Panc1 (cell line): ENCODE measurements at regions not wholly inside any gene's neighbourhood (a gene's known extent, or its start where the extent isn't known, plus 50 kb on each side); places are given as distances from the start of the nearest gene placed in this dataset.
"Not testable (repeated sequence)": the region's sequence is repeated elsewhere in the genome, so short reads cannot be mapped to it uniquely, and the experiment has no call there.

Experiments used
- ATAC-seq: fragments of 200-7000 bp; cut with Tn5 transposase; 2 replicates; pipeline ENCODE4 v1.9.1; 2020; ENCODE audit warnings: mild to moderate bottlenecking, moderate library complexity
- BruUV-seq: library from RNA; stranded (reverse); fragments of 400-500 nt; replicated peaks from 2 replicates; lab custom pipeline; 2021; lab: Mats Ljungman, UMichigan
- CTCF ChIA-PET: fragments of 300-600 bp; sonication (Branson Sonifier 250); formaldehyde crosslinking; loops from one replicate; lab custom pipeline; 2022; ENCODE audit warnings: antibody characterized with exemption; lab: Charles Lee
- POLR2A ChIA-PET: fragments of 300-600 bp; sonication (Branson Sonifier 250); formaldehyde crosslinking; loops from one replicate; lab custom pipeline; 2022; ENCODE audit warnings: antibody characterized with exemption; lab: Charles Lee
- DNase-seq: peaks from one replicate; pipeline ENCODE4 v3.0.0-alpha.2; 2010; ENCODE audit warnings: low read depth, low spot score
- H3K27ac ChIP-seq: 2 replicates; pipeline ENCODE4 v1.5.1; 2011; ENCODE audit warnings: mild to moderate bottlenecking, low read length, inconsistent platforms
- H3K27me3 ChIP-seq: fragments of 200-500 bp; sonication (Bioruptor generic); 2 replicates; pipeline ENCODE4 v1.6.0; 2014; ENCODE audit warnings: low read length, inconsistent platforms; ENCODE audit not compliant: control insufficient read depth, insufficient read depth
- H3K36me3 ChIP-seq: fragments of 200-500 bp; sonication (Bioruptor generic); 2 replicates; pipeline ENCODE4 v1.5.1; 2014; ENCODE audit warnings: inconsistent platforms, mild to moderate bottlenecking, low read length, moderate library complexity; ENCODE audit not compliant: control insufficient read depth, insufficient read depth
- H3K4me1 ChIP-seq: 2 replicates; pipeline ENCODE4 v1.5.1; 2011; ENCODE audit warnings: inconsistent platforms, mild to moderate bottlenecking, low read length, moderate library complexity; ENCODE audit not compliant: control insufficient read depth, insufficient read depth
- H3K4me3 ChIP-seq, 2 experiments: 2 replicates each; pipeline ENCODE4 v1.5.1; 2011 to 2012; ENCODE audit warnings: low read depth in 2 of 2, low read length in 2 of 2, mild to moderate bottlenecking in 2 of 2, inconsistent platforms in 1 of 2, moderate library complexity in 1 of 2
- H3K9me3 ChIP-seq: fragments of 200-500 bp; sonication (Bioruptor generic); 2 replicates; pipeline ENCODE4 v1.5.1; 2014; ENCODE audit warnings: low read depth, mild to moderate bottlenecking, inconsistent platforms, low read length, moderate library complexity; ENCODE audit not compliant: control insufficient read depth, insufficient read depth
- CTCF ChIP-seq: fragments of 450-650 bp; IDR thresholded peaks from 2 replicates; pipeline ENCODE4 v1.5.1; 2017; ENCODE audit warnings: mild to moderate bottlenecking
- POLR2AphosphoS5 ChIP-seq: IDR thresholded peaks from 2 replicates; pipeline ENCODE4 v1.6.1; 2012; ENCODE audit warnings: mild to moderate bottlenecking, low read depth, low read length, moderate library complexity
- REST ChIP-seq, 2 experiments: IDR thresholded peaks; 2 replicates each; pipeline ENCODE4 v1.6.1; 2011 to 2012; ENCODE audit warnings: low read depth in 2 of 2, control low read depth in 1 of 2, low read length in 1 of 2, mild to moderate bottlenecking in 1 of 2, moderate library complexity in 1 of 2; ENCODE audit not compliant: insufficient read depth in 1 of 2
- SIN3A ChIP-seq: IDR thresholded peaks from 2 replicates; pipeline ENCODE4 v1.6.1; 2012; ENCODE audit warnings: low read depth, mild to moderate bottlenecking, low read length, moderate library complexity, borderline replicate concordance; ENCODE audit not compliant: insufficient read depth
- TCF7L2 ChIP-seq: IDR thresholded peaks from 2 replicates; pipeline ENCODE4 v1.6.1; 2011; ENCODE audit warnings: mild to moderate bottlenecking, low read depth, low read length, inconsistent platforms
- in situ Hi-C: cut with HindIII; loops from 2 replicates; pipeline ENCODE4 v1.10.0; 2016; ENCODE audit warnings: low sequenced_read_pairs, low pct_unique_long_range_greater_than_20kb
- intact Hi-C: fragments of 100-400 bp; cut with micrococcal nuclease; formaldehyde crosslinking; loops from one replicate; pipeline ENCODE4 v1.10.0; 2022; ENCODE audit not compliant: unreplicated experiment

DNA sequence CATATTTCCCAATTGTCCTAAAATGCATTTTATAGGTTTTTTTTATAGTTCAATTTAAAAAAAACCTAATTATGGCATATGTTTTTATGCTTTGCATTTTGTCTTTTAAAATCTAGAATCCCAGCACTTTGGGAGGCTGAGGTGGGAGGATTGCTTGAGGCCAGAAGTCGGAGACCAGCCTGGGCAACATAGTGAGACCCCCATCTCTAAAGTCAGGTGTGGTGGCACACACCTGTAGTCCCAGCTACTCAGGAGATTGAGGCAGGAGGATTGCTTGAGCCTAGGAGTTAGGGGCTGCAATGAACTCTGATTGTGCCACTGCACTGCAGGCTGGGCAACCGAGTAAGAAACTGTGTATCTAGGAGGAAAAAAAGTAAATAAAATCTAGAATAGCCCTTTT lies 137.2 kb upstream of the POU3F1 start:
- Histone ChIP-seq H3K36me3 (no peaks in the 10 kb centered on the region), H3K9me3 (no peaks in the 10 kb centered on the region), H3K27ac (no peak overlapping the region), H3K4me3 (no peak overlapping the region), H3K4me1 (no peaks in the 10 kb centered on the region), H3K27me3 (no peaks in the 10 kb centered on the region)
- ATAC-seq (no peak), DNase-seq (no peak)
- POLR2A ChIA-PET, result no interaction called here
- in situ Hi-C loops (no loop called here), intact Hi-C loops (no loop called here)
- TF ChIP-seq SIN3A, result no peak
- no peak for TF ChIP-seq REST (IDR thresholded peaks at IDR 0.05; ENCODE audit: insufficient read depth in 1 of 2, low read depth in 2 of 2, low read length in 1 of 2)
- no peak for TF ChIP-seq POLR2AphosphoS5
- no peak for TF ChIP-seq CTCF
- BruUV-seq, result no TSS peak
- CTCF ChIA-PET, result no interaction called here

GRCh38 chr1:38183096-38183495 lies 136.5 kb upstream of the POU3F1 start:
- Histone ChIP-seq H3K4me1 (no peaks in the 10 kb centered on the region), H3K27me3 (no peaks in the 10 kb centered on the region), H3K4me3 (no peak overlapping the region), H3K9me3 (no peaks in the 10 kb centered on the region), H3K27ac (no peak overlapping the region), H3K36me3 (no peaks in the 10 kb centered on the region)
- no peak for ATAC-seq
- ChIA-PET CTCF (no interaction called here), POLR2A (no interaction called here)
- no peak for DNase-seq
- in situ Hi-C loops (no loop called here), intact Hi-C loops (no loop called here)
- no TSS peak for BruUV-seq
- TF ChIP-seq SIN3A (no peak), REST (IDR thresholded peaks at IDR 0.05; ENCODE audit: insufficient read depth in 1 of 2, low read depth in 2 of 2, low read length in 1 of 2) (no peak), TCF7L2 (no peak), POLR2AphosphoS5 (no peak), CTCF (no peak)

DNA sequence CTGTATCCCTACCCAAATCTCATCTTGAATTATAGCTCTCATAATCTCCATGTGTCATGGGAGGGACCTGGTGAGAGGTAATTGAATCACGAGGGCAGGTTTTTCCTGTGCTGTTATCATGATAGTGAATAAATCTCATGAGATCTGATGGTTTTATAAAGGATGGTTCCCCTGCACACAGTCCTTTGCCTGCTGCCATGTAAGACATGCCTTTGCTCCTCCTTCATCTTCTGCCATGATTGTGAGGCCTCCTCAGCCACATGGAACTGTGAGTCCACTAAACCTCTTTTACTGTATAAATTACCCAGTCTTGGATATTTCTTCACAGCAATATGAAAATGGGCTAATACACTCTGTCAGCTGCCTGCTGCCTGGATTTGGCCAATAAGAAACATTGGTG lies 133.8 kb upstream of the POU3F1 start:
- H3K36me3 ChIP-seq, ATAC-seq, in situ Hi-C loops, POLR2A ChIA-PET, BruUV-seq, H3K27ac ChIP-seq, H3K9me3 ChIP-seq, H3K27me3 ChIP-seq, H3K4me3 ChIP-seq, H3K4me1 ChIP-seq, DNase-seq, intact Hi-C loops: not testable (repeated sequence)
- CTCF ChIA-PET, result interaction anchor here (0.5 kb wide), 1 partner anchor 655 kb away, joined by 4 read pairs; no protein-coding TSS in a partner anchor
